IMR-90 (cell line): ENCODE measurements at regions not wholly inside any gene's neighbourhood (a gene's known extent, or its start where the extent isn't known, plus 50 kb on each side); places are given as distances from the start of the nearest gene placed in this dataset.

Experiments
- ATAC-seq: fragments of 200-7000 bp; cut with Tn5 transposase; 2 replicates; pipeline ENCODE4 v1.9.1; 2020; ENCODE audit warnings: low read depth, mild to moderate bottlenecking, moderate library complexity
- BruUV-seq: library from RNA; stranded (reverse); fragments of 400-500 nt; replicated peaks from 2 replicates; lab custom pipeline; 2021; lab: Mats Ljungman, UMichigan
- CTCF ChIA-PET: fragments of 300-600 bp; formaldehyde crosslinking; extraction: SDS; loops from one replicate; lab custom pipeline; 2021; ENCODE audit warnings: antibody characterized with exemption; lab: Yijun Ruan, JAX
- POLR2A ChIA-PET: fragments of 300-600 bp; sonication (Branson Sonifier 250); formaldehyde crosslinking; loops from one replicate; lab custom pipeline; 2022; ENCODE audit warnings: antibody characterized with exemption; ENCODE audit not compliant: unreplicated experiment; lab: Charles Lee
- DNase-seq: peaks from one replicate; pipeline ENCODE4 v3.0.0; 2013
- H2AFZ ChIP-seq: replicated peaks from 2 replicates; pipeline ENCODE3; 2013; ENCODE audit warnings: low read length, mild to moderate bottlenecking; ENCODE audit not compliant: poor library complexity
- H2AK5ac ChIP-seq: 2 replicates; pipeline ENCODE4 v1.6.1; 2013; ENCODE audit warnings: low read depth, low read length, inconsistent platforms
- H2AK9ac ChIP-seq: replicated peaks from 2 replicates; pipeline ENCODE3; 2013; ENCODE audit warnings: mild to moderate bottlenecking, low read depth, low read length, moderate library complexity; ENCODE audit not compliant: poor library complexity
- H2BK120ac ChIP-seq: 2 replicates; pipeline ENCODE4 v1.6.1; 2013; ENCODE audit warnings: low read depth, low read length, inconsistent platforms
- H2BK15ac ChIP-seq: 3 replicates; pipeline ENCODE4 v1.6.1; 2013; ENCODE audit warnings: low read depth, low read length, inconsistent platforms
- H2BK20ac ChIP-seq: 2 replicates; pipeline ENCODE4 v1.6.1; 2013; ENCODE audit warnings: low read depth, mild to moderate bottlenecking, inconsistent platforms, low read length, moderate library complexity
- H2BK5ac ChIP-seq: 2 replicates; pipeline ENCODE4 v1.6.1; 2013; ENCODE audit warnings: mild to moderate bottlenecking, low read depth, low read length, inconsistent platforms; ENCODE audit not compliant: poor library complexity, severe bottlenecking
- H3K14ac ChIP-seq: replicated peaks from 2 replicates; pipeline ENCODE4 v1.6.1; 2013; ENCODE audit warnings: low read depth, low read length, inconsistent platforms
- H3K18ac ChIP-seq: 2 replicates; pipeline ENCODE4 v1.6.1; 2013; ENCODE audit warnings: low read depth, low read length, control low read depth
- H3K23ac ChIP-seq: 2 replicates; pipeline ENCODE4 v1.6.1; 2013; ENCODE audit warnings: low read depth, low read length, inconsistent platforms
- H3K27ac ChIP-seq: 2 replicates; pipeline ENCODE4 v1.5.1; 2013; ENCODE audit warnings: mild to moderate bottlenecking, control low read depth, low read length; ENCODE audit not compliant: insufficient read depth
- H3K27me3 ChIP-seq: 2 replicates; pipeline ENCODE4 v1.6.1; 2013; ENCODE audit warnings: low read length; ENCODE audit not compliant: control insufficient read depth, insufficient read depth
- H3K36me3 ChIP-seq: 2 replicates; pipeline ENCODE4 v1.6.1; 2013; ENCODE audit warnings: low read length, mixed read lengths; ENCODE audit not compliant: control insufficient read depth, insufficient read depth
- H3K4ac ChIP-seq: 2 replicates; pipeline ENCODE4 v1.6.1; 2013; ENCODE audit warnings: low read depth, low read length, inconsistent platforms
- H3K4me1 ChIP-seq: 2 replicates; pipeline ENCODE4 v1.6.1; 2013; ENCODE audit warnings: low read length, mixed read lengths; ENCODE audit not compliant: control insufficient read depth, insufficient read depth
- H3K4me2 ChIP-seq: 2 replicates; pipeline ENCODE4 v1.6.1; 2013; ENCODE audit warnings: low read depth, mild to moderate bottlenecking, control low read depth, low read length, moderate library complexity
- H3K4me3 ChIP-seq: 2 replicates; pipeline ENCODE4 v1.5.1; 2013; ENCODE audit warnings: low read depth, mild to moderate bottlenecking, control low read depth, low read length, moderate library complexity; ENCODE audit not compliant: insufficient read depth
- H3K56ac ChIP-seq: 2 replicates; pipeline ENCODE4 v1.6.1; 2013; ENCODE audit warnings: low read length, inconsistent platforms; ENCODE audit not compliant: insufficient read depth; ENCODE audit errors: extremely low read depth
- H3K79me1 ChIP-seq, 2 experiments: 2 replicates each; pipeline ENCODE4 v1.6.1; 2013; ENCODE audit warnings: low read length in 2 of 2, inconsistent platforms in 1 of 2, low read depth in 1 of 2
- H3K9ac ChIP-seq: 2 replicates; pipeline ENCODE4 v1.6.1; 2013; ENCODE audit warnings: low read depth, low read length, control low read depth
- H3K9me1 ChIP-seq: 2 replicates; pipeline ENCODE4 v1.6.1; 2013; ENCODE audit warnings: low read length, inconsistent platforms; ENCODE audit not compliant: insufficient read depth
- H3K9me3 ChIP-seq: 2 replicates; pipeline ENCODE4 v1.6.1; 2013; ENCODE audit warnings: low read length; ENCODE audit not compliant: control insufficient read depth, insufficient read depth
- H4K20me1 ChIP-seq: 2 replicates; pipeline ENCODE4 v1.6.1; 2013; ENCODE audit warnings: low read length, inconsistent platforms; ENCODE audit not compliant: insufficient read depth
- H4K5ac ChIP-seq: 2 replicates; pipeline ENCODE4 v1.6.1; 2013; ENCODE audit warnings: mild to moderate bottlenecking, low read depth, low read length, control low read depth
- H4K8ac ChIP-seq, 2 experiments: 2 replicates each; pipeline ENCODE4 v1.6.1; 2013; ENCODE audit warnings: low read depth in 2 of 2, low read length in 2 of 2, control low read depth in 1 of 2, inconsistent platforms in 1 of 2
- H4K91ac ChIP-seq: 2 replicates; pipeline ENCODE4 v1.6.1; 2013; ENCODE audit warnings: low read depth, low read length, inconsistent platforms; ENCODE audit not compliant: insufficient read depth
- BHLHE40 ChIP-seq: fragments of 150-350 bp; IDR thresholded peaks from 2 replicates; pipeline ENCODE4 v1.6.1; 2016; ENCODE audit warnings: mild to moderate bottlenecking, low read depth, low read length
- CEBPB ChIP-seq: IDR thresholded peaks from 2 replicates; pipeline ENCODE4 v1.6.1; 2012; ENCODE audit warnings: low read depth, low read length, improper control_type of control experiment
- CHD1 ChIP-seq: IDR thresholded peaks from 2 replicates; pipeline ENCODE4 v1.6.1; 2012; ENCODE audit warnings: low read depth, low read length, improper control_type of control experiment
- CTCF ChIP-seq: conservative IDR thresholded peaks from 2 replicates; pipeline ENCODE4 v1.5.1; 2012; ENCODE audit warnings: mild to moderate bottlenecking, low read depth, low read length, improper control_type of control experiment
- FOS ChIP-seq: fragments of 150-350 bp; IDR thresholded peaks from 2 replicates; pipeline ENCODE4 v1.6.1; 2016; ENCODE audit warnings: low read depth, low read length
- MAFK ChIP-seq: IDR thresholded peaks from 2 replicates; pipeline ENCODE4 v1.6.1; 2012; ENCODE audit warnings: low read depth, low read length, improper control_type of control experiment
- MAZ ChIP-seq: IDR thresholded peaks from 2 replicates; pipeline ENCODE4 v1.6.1; 2012; ENCODE audit warnings: low read depth, mild to moderate bottlenecking, low read length, improper control_type of control experiment, moderate library complexity, borderline replicate concordance
- MXI1 ChIP-seq: IDR thresholded peaks from 2 replicates; pipeline ENCODE4 v1.6.1; 2012; ENCODE audit warnings: low read depth, mild to moderate bottlenecking, low read length, moderate library complexity, borderline replicate concordance
- NFE2L2 ChIP-seq: fragments of 150-350 bp; IDR thresholded peaks from 2 replicates; pipeline ENCODE4 v1.6.1; 2016; ENCODE audit warnings: low read depth, mild to moderate bottlenecking, low read length
- POLR2A ChIP-seq: IDR thresholded peaks from 2 replicates; pipeline ENCODE4 v1.6.1; 2012; ENCODE audit warnings: mild to moderate bottlenecking, low read depth, low read length
- RAD21 ChIP-seq: IDR thresholded peaks from 2 replicates; pipeline ENCODE4 v1.6.1; 2012; ENCODE audit warnings: low read length, improper control_type of control experiment
- RCOR1 ChIP-seq: IDR thresholded peaks from 2 replicates; pipeline ENCODE4 v1.6.1; 2012; ENCODE audit warnings: mild to moderate bottlenecking, low read length, improper control_type of control experiment; ENCODE audit not compliant: insufficient replicate concordance
- RFX5 ChIP-seq: IDR thresholded peaks from 2 replicates; pipeline ENCODE4 v1.8.0; 2012; ENCODE audit warnings: low read depth, mild to moderate bottlenecking, low read length, moderate library complexity
- SMC3 ChIP-seq: fragments of 150-350 bp; IDR thresholded peaks from 2 replicates; pipeline ENCODE4 v1.6.1; 2016; ENCODE audit warnings: low read depth, mild to moderate bottlenecking, antibody characterized with exemption, low read length, moderate library complexity
- USF2 ChIP-seq: fragments of 150-350 bp; IDR thresholded peaks from 2 replicates; pipeline ENCODE4 v1.6.1; 2017; ENCODE audit warnings: mild to moderate bottlenecking, antibody characterized with exemption, low read length, low read depth
- WGBS, 2 experiments: methylation state at CpG; one replicate each; pipeline versions ENCODE4 v1.1.5 to v1.1.7; 2013; ENCODE audit warnings: missing lambda C conversion rate in 2 of 2; ENCODE audit not compliant: insufficient read length in 1 of 2; ENCODE audit errors: extremely low coverage in 2 of 2; 5-methylcytosine and 5-hydroxymethylcytosine counted together
- dilution Hi-C: fragments of 300-500 bp; cut with HindIII; formaldehyde crosslinking; loops from one replicate; pipeline ENCODE4 v1.14.3; 2018; ENCODE audit warnings: low sequenced_read_pairs; ENCODE audit not compliant: unreplicated experiment
- in situ Hi-C: fragments of 300-500 bp; cut with MboI; formaldehyde crosslinking; loops from 3 replicates; pipeline ENCODE4 v1.14.3; 2019; ENCODE audit warnings: low sequenced_read_pairs, inconsistent platforms, mixed read lengths
- intact Hi-C: fragments of 100-400 bp; cut with micrococcal nuclease; formaldehyde crosslinking; loops from 2 replicates; pipeline ENCODE4 v1.10.0; 2022
- TF ChIP-seq, protein P1 (sequence below): fragments of 150-350 bp; IDR thresholded peaks from 2 replicates; pipeline ENCODE4 v1.6.1; 2016; ENCODE audit warnings: low read depth, mild to moderate bottlenecking, low read length, moderate library complexity, borderline replicate concordance

DNA sequence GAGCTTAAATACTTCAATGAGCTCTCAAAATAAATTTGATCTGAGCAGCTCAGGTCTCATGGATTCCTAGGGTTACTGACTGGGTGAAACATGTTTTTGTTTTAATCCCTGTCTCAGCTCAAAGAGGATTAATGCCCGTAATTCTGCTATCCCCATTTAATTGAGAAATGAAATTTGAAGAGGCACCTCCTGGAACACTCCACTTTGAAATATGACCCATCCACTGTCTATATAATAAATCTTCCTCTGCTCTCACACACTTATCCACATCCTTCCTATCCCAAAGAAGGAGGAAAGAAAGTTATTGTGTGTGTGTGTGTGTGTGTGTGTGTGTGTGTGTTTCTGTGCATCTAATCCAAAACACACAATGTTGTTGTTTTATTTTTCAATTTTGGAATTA, 2082.4 kb upstream of the PIK3C3 start:
- no peak overlapping the region for H3K4me3 ChIP-seq
- dilution Hi-C loops (no loop called here), in situ Hi-C loops (no loop called here), intact Hi-C loops (no loop called here)
- H2BK15ac ChIP-seq, result no peak overlapping the region
- no peak overlapping the region for H3K4ac ChIP-seq
- no peak overlapping the region for H3K14ac ChIP-seq
- no peak overlapping the region for H3K18ac ChIP-seq
- H4K5ac ChIP-seq, result no peak overlapping the region
- H3K56ac ChIP-seq, result no peak overlapping the region
- no peak for DNase-seq
- H2BK5ac ChIP-seq, result no peak overlapping the region
- no TSS peak for BruUV-seq
- no peaks in the 10 kb centered on the region for H3K4me1 ChIP-seq
- no peak overlapping the region for H3K23ac ChIP-seq
- H2AK9ac ChIP-seq, result no peak overlapping the region
- H3K9ac ChIP-seq, result no peak overlapping the region
- H4K20me1 ChIP-seq, result no peaks in the 10 kb centered on the region
- ATAC-seq, result no peak
- no peaks in the 10 kb centered on the region for H3K9me3 ChIP-seq
- no peaks in the 10 kb centered on the region for H3K36me3 ChIP-seq
- H4K8ac ChIP-seq, result no peak overlapping the region
- ChIA-PET CTCF (no interaction called here), POLR2A (no interaction called here)
- no peaks in the 10 kb centered on the region for H3K27me3 ChIP-seq
- H3K4me2 ChIP-seq, result no peak overlapping the region
- no peaks in the 10 kb centered on the region for H3K9me1 ChIP-seq
- no peak for TF ChIP-seq RCOR1
- TF ChIP-seq CHD1, result no peak
- no peak for TF ChIP-seq RFX5
- TF ChIP-seq USF2, result no peak
- no peak for TF ChIP-seq NFE2L2
- TF ChIP-seq FOS, result no peak
- no peak for TF ChIP-seq MXI1
- TF ChIP-seq CEBPB, result no peak
- no peak for TF ChIP-seq POLR2A
- no peak for TF ChIP-seq BHLHE40
- TF ChIP-seq MAZ, result no peak
- TF ChIP-seq, protein P1, sequence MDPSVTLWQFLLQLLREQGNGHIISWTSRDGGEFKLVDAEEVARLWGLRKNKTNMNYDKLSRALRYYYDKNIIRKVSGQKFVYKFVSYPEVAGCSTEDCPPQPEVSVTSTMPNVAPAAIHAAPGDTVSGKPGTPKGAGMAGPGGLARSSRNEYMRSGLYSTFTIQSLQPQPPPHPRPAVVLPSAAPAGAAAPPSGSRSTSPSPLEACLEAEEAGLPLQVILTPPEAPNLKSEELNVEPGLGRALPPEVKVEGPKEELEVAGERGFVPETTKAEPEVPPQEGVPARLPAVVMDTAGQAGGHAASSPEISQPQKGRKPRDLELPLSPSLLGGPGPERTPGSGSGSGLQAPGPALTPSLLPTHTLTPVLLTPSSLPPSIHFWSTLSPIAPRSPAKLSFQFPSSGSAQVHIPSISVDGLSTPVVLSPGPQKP, result no peak
- TF ChIP-seq CTCF, result no peak
- TF ChIP-seq SMC3, result no peak
- no peak for TF ChIP-seq RAD21
- no peak for TF ChIP-seq MAFK
- H4K91ac ChIP-seq, result no peak overlapping the region
- H2AK5ac ChIP-seq, result no peak overlapping the region
- no peaks in the 10 kb centered on the region for H3K79me1 ChIP-seq
- no peak overlapping the region for H2BK20ac ChIP-seq
- H2BK120ac ChIP-seq, result no peak overlapping the region
- no peak overlapping the region for H2AFZ ChIP-seq
- WGBS, 2 experiments, result no CpG with 5 or more reads among the region's 1 CpG
- no peak overlapping the region for H3K27ac ChIP-seq
